ENCODE measurements at regions not wholly inside any gene's neighbourhood (a gene's known extent, or its start where the extent isn't known, plus 50 kb on each side); places are given as distances from the start of the nearest gene placed in this dataset.

- no peak for TF ChIP-seq POLR2AphosphoS5 (IDR thresholded peaks at IDR 0.05; ENCODE audit: low read depth, low read length)
- no peak for TF ChIP-seq TAF1 (IDR thresholded peaks at IDR 0.05; ENCODE audit: borderline replicate concordance, insufficient read depth, low read length)
- no peak for TF ChIP-seq SIN3A (IDR thresholded peaks at IDR 0.05; ENCODE audit: borderline replicate concordance, insufficient read depth, low read length)
- no peak for TF ChIP-seq REST (IDR thresholded peaks at IDR 0.05; ENCODE audit: insufficient read depth in 1 of 2, low read depth in 2 of 2, low read length in 2 of 2)
These were observed 114.9 kb upstream of the NHSL1 start for GRCh38 chr6:138614151-138614550.

All from PFSK-1 (cell line).